Neuronal stem cell (in vitro differentiated cells): ENCODE measurements at regions not wholly inside any gene's neighbourhood (a gene's known extent, or its start where the extent isn't known, plus 50 kb on each side); places are given as distances from the start of the nearest gene placed in this dataset.

ENCODE experiments used
- DNase-seq: peaks from one replicate; pipeline ENCODE4 v3.0.0-alpha.2; 2013; ENCODE audit warnings: low spot score
- H2AFZ ChIP-seq: one replicate; pipeline ENCODE4 v1.6.1; 2013; ENCODE audit warnings: mild to moderate bottlenecking, low read length, inconsistent platforms
- H2AK5ac ChIP-seq: 2 replicates; pipeline ENCODE4 v1.6.1; 2013; ENCODE audit warnings: low read depth, mild to moderate bottlenecking, inconsistent platforms, low read length, moderate library complexity, mixed read lengths
- H2BK120ac ChIP-seq: 2 replicates; pipeline ENCODE4 v1.6.1; 2013; ENCODE audit warnings: low read depth, mild to moderate bottlenecking, inconsistent platforms, low read length, moderate library complexity, mixed read lengths
- H2BK12ac ChIP-seq: one replicate; pipeline ENCODE4 v1.6.1; 2013; ENCODE audit warnings: low read length, inconsistent platforms
- H2BK15ac ChIP-seq: 2 replicates; pipeline ENCODE4 v1.6.1; 2013; ENCODE audit warnings: mild to moderate bottlenecking, low read length, inconsistent platforms, mixed read lengths
- H2BK5ac ChIP-seq: one replicate; pipeline ENCODE4 v1.6.1; 2013; ENCODE audit warnings: inconsistent platforms, mild to moderate bottlenecking, low read length, moderate library complexity
- H3K14ac ChIP-seq: one replicate; pipeline ENCODE4 v1.6.1; 2013; ENCODE audit warnings: low read length, inconsistent platforms
- H3K18ac ChIP-seq: 2 replicates; pipeline ENCODE4 v1.6.1; 2013; ENCODE audit warnings: low read length, inconsistent platforms
- H3K23ac ChIP-seq: 2 replicates; pipeline ENCODE4 v1.6.1; 2013; ENCODE audit warnings: low read depth, mild to moderate bottlenecking, mixed read lengths, low read length, inconsistent platforms; ENCODE audit not compliant: poor library complexity
- H3K27ac ChIP-seq: replicated peaks from 3 replicates; pipeline ENCODE4 v1.5.1; 2013; ENCODE audit warnings: low read length, inconsistent platforms
- H3K27me3 ChIP-seq, 3 experiments: 2 replicates each; pipeline ENCODE4 v1.6.1; 2013; ENCODE audit warnings: low read length in 3 of 3, mild to moderate bottlenecking in 2 of 3, inconsistent platforms in 1 of 3, low read depth in 1 of 3, mixed read lengths in 1 of 3, moderate library complexity in 1 of 3; ENCODE audit not compliant: control insufficient read depth in 3 of 3, insufficient read depth in 3 of 3
- H3K36me3 ChIP-seq, 2 donors: replicated peaks in 1 of 2; 2 replicates each; pipeline ENCODE4 v1.6.1; 2013; ENCODE audit warnings: low read length in 2 of 2; ENCODE audit not compliant: control insufficient read depth in 2 of 2, insufficient read depth in 2 of 2
- H3K4ac ChIP-seq: 2 replicates; pipeline ENCODE4 v1.6.1; 2013; ENCODE audit warnings: inconsistent platforms, mild to moderate bottlenecking, low read length, moderate library complexity
- H3K4me1 ChIP-seq, 2 donors: 1 replicate in 1 of 2; 2 replicates in 1 of 2; pipeline ENCODE4 v1.6.1; 2013; ENCODE audit warnings: low read length in 2 of 2, low read depth in 1 of 2; ENCODE audit not compliant: control insufficient read depth in 2 of 2, insufficient read depth in 1 of 2
- H3K4me2 ChIP-seq: one replicate; pipeline ENCODE4 v1.6.1; 2013; ENCODE audit warnings: mild to moderate bottlenecking, low read length, inconsistent platforms; ENCODE audit not compliant: insufficient read depth, poor library complexity, severe bottlenecking
- H3K4me3 ChIP-seq, 2 donors: 2 replicates each; pipeline ENCODE4 v1.5.1; 2013; ENCODE audit warnings: low read length in 2 of 2, mild to moderate bottlenecking in 2 of 2, inconsistent platforms in 1 of 2, moderate library complexity in 1 of 2
- H3K79me1 ChIP-seq: one replicate; pipeline ENCODE4 v1.6.1; 2013; ENCODE audit warnings: low read depth, mild to moderate bottlenecking, inconsistent platforms, low read length, moderate library complexity
- H3K9ac ChIP-seq: one replicate; pipeline ENCODE4 v1.6.1; 2013; ENCODE audit warnings: mild to moderate bottlenecking, low read depth, low read length, inconsistent platforms; ENCODE audit not compliant: poor library complexity
- H3K9me3 ChIP-seq, 2 donors: replicated peaks in 1 of 2; 2 replicates each; pipeline versions ENCODE3 to v1.6.1; 2013; ENCODE audit warnings: low read length in 2 of 2, mild to moderate bottlenecking in 2 of 2, inconsistent platforms in 1 of 2, low read depth in 1 of 2, mixed read lengths in 1 of 2, moderate library complexity in 1 of 2; ENCODE audit not compliant: control insufficient read depth in 2 of 2, insufficient read depth in 1 of 2
- H4K8ac ChIP-seq: one replicate; pipeline ENCODE4 v1.6.1; 2013; ENCODE audit warnings: low read depth, mild to moderate bottlenecking, inconsistent platforms, low read length, moderate library complexity
- H4K91ac ChIP-seq: one replicate; pipeline ENCODE4 v1.6.1; 2013; ENCODE audit warnings: low read length, low read depth, mild to moderate bottlenecking, inconsistent platforms; ENCODE audit not compliant: poor library complexity
- WGBS, 2 donors: extraction: QIAGEN DNeasy Blood & Tissue Kit; methylation state at CpG; one replicate each; pipeline ENCODE4 v1.1.7; 2013; ENCODE audit warnings: missing lambda C conversion rate in 2 of 2, mixed read lengths in 1 of 2; ENCODE audit not compliant: insufficient read length in 2 of 2, insufficient replicate concordance in 1 of 2; ENCODE audit errors: extremely low coverage in 2 of 2; 5-methylcytosine and 5-hydroxymethylcytosine counted together

- DNase-seq, result no peak
- Histone ChIP-seq H2BK15ac (no peak overlapping the region), H3K14ac (no peak overlapping the region), H3K9ac (no peak overlapping the region), H3K4me3 (no peak overlapping the region), H3K4ac (no peak overlapping the region), H3K79me1 (no peaks in the 10 kb centered on the region), H2BK5ac (no peak overlapping the region), H3K27me3 (no peaks in the 10 kb centered on the region), H2BK12ac (no peak overlapping the region), H3K4me2 (no peak overlapping the region), H3K9me3 (peaks cover 3 to 8% of the 10 kb centered on the region in 2 donors), H3K4me1 (peaks cover 2 to 7% of the 10 kb centered on the region in 2 donors), H3K36me3 (no peaks in the 10 kb centered on the region), H2AFZ (peak overlapping the region; percentile 12), H2AK5ac (no peak overlapping the region), H2BK120ac (no peak overlapping the region), H4K91ac (no peak overlapping the region), H3K23ac (no peak overlapping the region), H3K18ac (no peak overlapping the region), H4K8ac (no peak overlapping the region), H3K27ac (no peak overlapping the region)
- WGBS, 2 donors, result no CpG with 5 or more reads among the region's 4 CpGs
Observed at GRCh38 chr2:6475155-6475940, 390.4 kb downstream of the CMPK2 start.

GRCh38 chr2:6480514-6480913 lies 385.2 kb downstream of the CMPK2 start:
- peak overlapping the region; percentile 18 for H2BK15ac ChIP-seq
- H2AK5ac ChIP-seq, result no peak overlapping the region
- no peaks in the 10 kb centered on the region for H3K27me3 ChIP-seq
- no peak overlapping the region for H3K23ac ChIP-seq
- H3K4me2 ChIP-seq, result no peak overlapping the region
- H3K27ac ChIP-seq, result no peak overlapping the region
- H3K79me1 ChIP-seq, result peaks cover 2% of the 10 kb centered on the region
- no peak overlapping the region for H3K4ac ChIP-seq
- H2AFZ ChIP-seq, result no peak overlapping the region
- H3K4me1 ChIP-seq, result peaks cover 0 to 1% of the 10 kb centered on the region in 2 donors
- no peak overlapping the region for H2BK120ac ChIP-seq
- no peak overlapping the region for H4K91ac ChIP-seq
- H2BK5ac ChIP-seq, result no peak overlapping the region
- H3K9me3 ChIP-seq, result peaks cover 5 to 30% of the 10 kb centered on the region in 2 donors
- no peaks in the 10 kb centered on the region for H3K36me3 ChIP-seq
- H3K14ac ChIP-seq, result no peak overlapping the region
- no peak overlapping the region for H2BK12ac ChIP-seq
- H4K8ac ChIP-seq, result no peak overlapping the region
- DNase-seq, result no peak
- no peak overlapping the region for H3K18ac ChIP-seq
- H3K4me3 ChIP-seq, result no peak overlapping the region
- no CpG with 5 or more reads among the region's 4 CpGs for WGBS, 2 donors
- no peak overlapping the region for H3K9ac ChIP-seq

- Histone ChIP-seq H2BK5ac (no peak overlapping the region), H2AFZ (no peak overlapping the region), H3K4me2 (no peak overlapping the region)
Observed at GRCh38 chr2:6482256-6482655, 383.5 kb downstream of the CMPK2 start.

GRCh38 chr2:6487765-6488164 lies 377.9 kb downstream of the CMPK2 start:
- Histone ChIP-seq H4K91ac (no peak overlapping the region), H3K27me3 (no peaks in the 10 kb centered on the region)

More at GRCh38 chr2:6482256-6482655, 383.5 kb downstream of the CMPK2 start:
- no peak overlapping the region for H2BK12ac ChIP-seq
- no peaks in the 10 kb centered on the region for H3K27me3 ChIP-seq
- no peak overlapping the region for H4K8ac ChIP-seq
- H3K18ac ChIP-seq, result peak overlapping the region; percentile 19
- no peak overlapping the region for H2BK15ac ChIP-seq
- no peak overlapping the region for H2BK120ac ChIP-seq
- H3K9ac ChIP-seq, result no peak overlapping the region
- H3K36me3 ChIP-seq, result no peaks in the 10 kb centered on the region
- H3K4ac ChIP-seq, result no peak overlapping the region
- DNase-seq, result no peak
- no peak overlapping the region for H3K27ac ChIP-seq
- H3K9me3 ChIP-seq, result peaks cover 5 to 30% of the 10 kb centered on the region in 2 donors
- H3K79me1 ChIP-seq, result peaks cover 2% of the 10 kb centered on the region
- H3K4me3 ChIP-seq, result no peak overlapping the region
- peaks cover 0 to 1% of the 10 kb centered on the region in 2 donors for H3K4me1 ChIP-seq
- no peak overlapping the region for H3K23ac ChIP-seq
- no peak overlapping the region for H4K91ac ChIP-seq
- WGBS, 2 donors, result no CpG with 5 or more reads among the region's 4 CpGs
- H3K14ac ChIP-seq, result no peak overlapping the region
- no peak overlapping the region for H2AK5ac ChIP-seq

More at GRCh38 chr2:6487765-6488164, 377.9 kb downstream of the CMPK2 start:
- H2BK120ac ChIP-seq, result no peak overlapping the region
- no peak overlapping the region for H3K4me3 ChIP-seq
- H3K9me3 ChIP-seq, result peaks cover 2 to 13% of the 10 kb centered on the region in 2 donors
- H3K36me3 ChIP-seq, result no peaks in the 10 kb centered on the region
- no peak overlapping the region for H4K8ac ChIP-seq
- no peak overlapping the region for H3K27ac ChIP-seq
- H2BK5ac ChIP-seq, result no peak overlapping the region
- no peak overlapping the region for H2AK5ac ChIP-seq
- H3K4me2 ChIP-seq, result no peak overlapping the region
- no peak overlapping the region for H3K4ac ChIP-seq
- H3K14ac ChIP-seq, result no peak overlapping the region
- peaks cover 5 to 7% of the 10 kb centered on the region in 2 donors for H3K4me1 ChIP-seq
- DNase-seq, result no peak
- WGBS, 2 donors, result no CpG with 5 or more reads among the region's 4 CpGs
- H2AFZ ChIP-seq, result no peak overlapping the region
- no peak overlapping the region for H3K23ac ChIP-seq
- H3K9ac ChIP-seq, result no peak overlapping the region
- no peaks in the 10 kb centered on the region for H3K79me1 ChIP-seq
- no peak overlapping the region for H2BK15ac ChIP-seq
- H3K18ac ChIP-seq, result no peak overlapping the region
- H2BK12ac ChIP-seq, result no peak overlapping the region
